ENCODE measurements at regions not wholly inside any gene's neighbourhood (a gene's known extent, or its start where the extent isn't known, plus 50 kb on each side); places are given as distances from the start of the nearest gene placed in this dataset.

- Histone ChIP-seq H3K9me3 (no peaks in the 10 kb centered on the region), H3K27ac (no peak overlapping the region), H3K36me3 (no peaks in the 10 kb centered on the region), H3K27me3 (no peaks in the 10 kb centered on the region), H3K4me3 (no peak overlapping the region), H3K4me1 (no peaks in the 10 kb centered on the region)
- DNase-seq = no peak
- no peak for TF ChIP-seq POLR2A (IDR thresholded peaks at IDR 0.05)
- TF ChIP-seq CTCF (IDR thresholded peaks at IDR 0.05) = no peak
Measured at GRCh38 chr2:49839818-49840217, 685.5 kb upstream of the FSHR start.

- Histone ChIP-seq H3K27me3 (no peaks in the 10 kb centered on the region), H3K27ac (no peak overlapping the region), H3K4me3 (no peak overlapping the region), H3K4me1 (no peaks in the 10 kb centered on the region), H3K9me3 (no peaks in the 10 kb centered on the region), H3K36me3 (no peaks in the 10 kb centered on the region)
- DNase-seq = no peak
- TF ChIP-seq POLR2A (IDR thresholded peaks at IDR 0.05) = no peak
- no peak for TF ChIP-seq CTCF (IDR thresholded peaks at IDR 0.05)
Measured at GRCh38 chr2:49837561-49838293, 683.4 kb upstream of the FSHR start.

GRCh38 chr2:49836017-49836416, 681.7 kb upstream of the FSHR start:
- no peaks in the 10 kb centered on the region for H3K9me3 ChIP-seq
- no peak overlapping the region for H3K4me3 ChIP-seq
- H3K36me3 ChIP-seq = no peaks in the 10 kb centered on the region
- no peaks in the 10 kb centered on the region for H3K27me3 ChIP-seq
- H3K4me1 ChIP-seq = no peaks in the 10 kb centered on the region
- TF ChIP-seq POLR2A (IDR thresholded peaks at IDR 0.05) = no peak
- no peak for TF ChIP-seq CTCF (IDR thresholded peaks at IDR 0.05)
- H3K27ac ChIP-seq = no peak overlapping the region
- no peak for DNase-seq

GRCh38 chr2:49834433-49834832, 680.1 kb upstream of the FSHR start:
- H3K9me3 ChIP-seq = no peaks in the 10 kb centered on the region

GRCh38 chr2:49832555-49832954, 678.2 kb upstream of the FSHR start:
- TF ChIP-seq POLR2A (IDR thresholded peaks at IDR 0.05) (no peak), CTCF (IDR thresholded peaks at IDR 0.05) (no peak)
- no peak overlapping the region for H3K27ac ChIP-seq
- H3K36me3 ChIP-seq = no peaks in the 10 kb centered on the region
- H3K4me3 ChIP-seq = no peak overlapping the region
- no peak for DNase-seq
- no peaks in the 10 kb centered on the region for H3K4me1 ChIP-seq
- no peaks in the 10 kb centered on the region for H3K9me3 ChIP-seq
- H3K27me3 ChIP-seq = no peaks in the 10 kb centered on the region

More at GRCh38 chr2:49834433-49834832, 680.1 kb upstream of the FSHR start:
- no peak overlapping the region for H3K4me3 ChIP-seq
- DNase-seq = no peak
- no peak for TF ChIP-seq CTCF (IDR thresholded peaks at IDR 0.05)
- no peak for TF ChIP-seq POLR2A (IDR thresholded peaks at IDR 0.05)
- no peaks in the 10 kb centered on the region for H3K36me3 ChIP-seq
- H3K27me3 ChIP-seq = no peaks in the 10 kb centered on the region
- no peaks in the 10 kb centered on the region for H3K4me1 ChIP-seq
- H3K27ac ChIP-seq = no peak overlapping the region
